H9 (cell line): ENCODE measurements at regions not wholly inside any gene's neighbourhood (a gene's known extent, or its start where the extent isn't known, plus 50 kb on each side); places are given as distances from the start of the nearest gene placed in this dataset.

Experiments
- DNase-seq: peaks from one replicate; pipeline ENCODE4 v3.0.0-alpha.2; 2017
- H2AFZ ChIP-seq: one replicate; pipeline ENCODE4 v1.6.1; 2013; ENCODE audit warnings: mild to moderate bottlenecking, low read length, control low read depth, moderate library complexity
- H2AK5ac ChIP-seq: 2 replicates; pipeline ENCODE4 v1.6.1; 2013; ENCODE audit warnings: low read length, control low read depth, mixed read lengths; ENCODE audit not compliant: insufficient read length
- H2BK120ac ChIP-seq: one replicate; pipeline ENCODE4 v1.6.1; 2013; ENCODE audit warnings: low read depth, mild to moderate bottlenecking, low read length, control low read depth, inconsistent platforms; ENCODE audit not compliant: poor library complexity, severe bottlenecking
- H2BK12ac ChIP-seq: 2 replicates; pipeline ENCODE4 v1.6.1; 2013; ENCODE audit warnings: low read length, control low read depth, mixed read lengths, low read depth; ENCODE audit not compliant: insufficient read length
- H2BK15ac ChIP-seq: 2 replicates; pipeline ENCODE4 v1.6.1; 2013; ENCODE audit warnings: low read depth, low read length, control low read depth
- H2BK20ac ChIP-seq: one replicate; pipeline ENCODE4 v1.6.1; 2013; ENCODE audit warnings: low read depth, mild to moderate bottlenecking, low read length, control low read depth, inconsistent platforms; ENCODE audit not compliant: poor library complexity, severe bottlenecking
- H2BK5ac ChIP-seq: 2 replicates; pipeline ENCODE4 v1.6.1; 2013; ENCODE audit warnings: low read length, control low read depth, mixed read lengths; ENCODE audit not compliant: insufficient read length
- H3K14ac ChIP-seq: 2 replicates; pipeline ENCODE4 v1.6.1; 2013; ENCODE audit warnings: low read length, control low read depth; ENCODE audit not compliant: insufficient read depth
- H3K18ac ChIP-seq: 2 replicates; pipeline ENCODE4 v1.6.1; 2013; ENCODE audit warnings: low read depth, mild to moderate bottlenecking, mixed read lengths, low read length, control low read depth; ENCODE audit not compliant: insufficient read length
- H3K23ac ChIP-seq: 2 replicates; pipeline ENCODE4 v1.6.1; 2013; ENCODE audit warnings: low read length, control low read depth, mixed read lengths, low read depth; ENCODE audit not compliant: insufficient read length
- H3K23me2 ChIP-seq: 2 replicates; pipeline ENCODE4 v1.6.1; 2013; ENCODE audit warnings: low read depth, mild to moderate bottlenecking, mixed read lengths, low read length, control low read depth; ENCODE audit not compliant: insufficient read length, poor library complexity, severe bottlenecking
- H3K27ac ChIP-seq: 2 replicates; pipeline ENCODE4 v1.5.1; 2013; ENCODE audit warnings: low read length, control low read depth, mixed read lengths, low read depth; ENCODE audit not compliant: insufficient read length
- H3K27me3 ChIP-seq: 2 replicates; pipeline ENCODE4 v1.6.1; 2013; ENCODE audit warnings: low read length, control low read depth, inconsistent platforms; ENCODE audit not compliant: insufficient read depth
- H3K4ac ChIP-seq: 2 replicates; pipeline ENCODE4 v1.6.1; 2013; ENCODE audit warnings: low read depth, mild to moderate bottlenecking, control low read depth, inconsistent platforms, low read length, moderate library complexity
- H3K4me1 ChIP-seq: 2 replicates; pipeline ENCODE4 v1.6.1; 2013; ENCODE audit warnings: low read length, control low read depth, inconsistent platforms; ENCODE audit not compliant: insufficient read depth
- H3K4me2 ChIP-seq: 2 replicates; pipeline ENCODE4 v1.6.1; 2013; ENCODE audit warnings: low read length, control low read depth, mixed read lengths; ENCODE audit not compliant: insufficient read length, insufficient read depth
- H3K56ac ChIP-seq: 2 replicates; pipeline ENCODE4 v1.6.1; 2013; ENCODE audit warnings: low read depth, mild to moderate bottlenecking, mixed read lengths, low read length, control low read depth; ENCODE audit not compliant: insufficient read length
- H3K79me1 ChIP-seq: 2 replicates; pipeline ENCODE4 v1.6.1; 2013; ENCODE audit warnings: low read depth, mild to moderate bottlenecking, moderate library complexity, low read length, control low read depth, inconsistent platforms; ENCODE audit not compliant: insufficient read depth, poor library complexity, severe bottlenecking
- H3K79me2 ChIP-seq: 2 replicates; pipeline ENCODE4 v1.6.1; 2013; ENCODE audit warnings: low read length, control low read depth, inconsistent platforms; ENCODE audit not compliant: insufficient read depth
- H3K9ac ChIP-seq: 2 replicates; pipeline ENCODE4 v1.6.1; 2013; ENCODE audit warnings: low read length, control low read depth, mixed read lengths; ENCODE audit not compliant: insufficient read length; ENCODE audit errors: extremely low read depth
- H3K9me3 ChIP-seq: one replicate; pipeline ENCODE4 v1.6.1; 2013; ENCODE audit warnings: low read depth, low read length, inconsistent platforms; ENCODE audit not compliant: control insufficient read depth
- H3T11ph ChIP-seq: one replicate; pipeline ENCODE4 v1.6.1; 2013; ENCODE audit warnings: mild to moderate bottlenecking, low read length, control low read depth, inconsistent platforms
- H4K20me1 ChIP-seq: one replicate; pipeline ENCODE4 v1.6.1; 2013; ENCODE audit not compliant: control insufficient read depth, insufficient read length, insufficient read depth
- H4K5ac ChIP-seq: 2 replicates; pipeline ENCODE4 v1.6.1; 2013; ENCODE audit warnings: low read depth, mild to moderate bottlenecking, mixed read lengths, low read length, control low read depth; ENCODE audit not compliant: insufficient read length
- H4K8ac ChIP-seq: replicated peaks from 2 replicates; pipeline ENCODE4 v1.6.1; 2013; ENCODE audit warnings: low read length, control low read depth, mixed read lengths, low read depth; ENCODE audit not compliant: insufficient read length
- H4K91ac ChIP-seq: 2 replicates; pipeline ENCODE4 v1.6.1; 2013; ENCODE audit warnings: low read depth, mild to moderate bottlenecking, moderate library complexity, mixed read lengths, low read length, control low read depth; ENCODE audit not compliant: insufficient read length
- H3K27ac Mint-ChIP-seq, 3 experiments: 2 replicates in 2 of 3; 3 replicates in 1 of 3; pipeline ENCODE4 v1.8.0; 2020 to 2021; ENCODE audit warnings: mixed read lengths in 3 of 3, mild to moderate bottlenecking in 1 of 3, moderate library complexity in 1 of 3
- H3K27me3 Mint-ChIP-seq: 2 replicates; pipeline ENCODE4 v1.8.0; 2021; ENCODE audit warnings: low read depth, mild to moderate bottlenecking, moderate library complexity, mixed read lengths
- H3K36me3 Mint-ChIP-seq, 3 experiments: 2 replicates in 2 of 3; 3 replicates in 1 of 3; pipeline ENCODE4 v1.8.0; 2020 to 2021; ENCODE audit warnings: low read depth in 3 of 3, mixed read lengths in 3 of 3; ENCODE audit not compliant: insufficient read depth in 1 of 3
- H3K4me1 Mint-ChIP-seq, 2 experiments: 2 replicates each; pipeline ENCODE4 v1.8.0; 2020; ENCODE audit warnings: mixed read lengths in 2 of 2
- H3K4me3 Mint-ChIP-seq, 2 experiments: 2 replicates in 1 of 2; 3 replicates in 1 of 2; pipeline ENCODE4 v1.8.0; 2020 to 2021; ENCODE audit warnings: mild to moderate bottlenecking in 2 of 2, mixed read lengths in 2 of 2, moderate library complexity in 1 of 2
- H3K9me3 Mint-ChIP-seq, 2 experiments: 2 replicates in 1 of 2; 3 replicates in 1 of 2; pipeline ENCODE4 v1.8.0; 2020; ENCODE audit warnings: mild to moderate bottlenecking in 2 of 2, mixed read lengths in 2 of 2, moderate library complexity in 1 of 2
- WGBS: extraction: QIAGEN DNeasy Blood & Tissue Kit; methylation state at CpG from one replicate; pipeline ENCODE4 v1.1.7; 2013; ENCODE audit warnings: missing lambda C conversion rate, low lambda C conversion rate, mixed read lengths; ENCODE audit not compliant: insufficient read length; ENCODE audit errors: extremely low coverage; 5-methylcytosine and 5-hydroxymethylcytosine counted together
- TF ChIP-seq, protein P1 (sequence below): fragments of 200-600 bp; sonication (generic); conservative IDR thresholded peaks from 3 replicates; pipeline ENCODE4 v1.8.0; 2021; ENCODE audit warnings: antibody characterized with exemption, mild to moderate bottlenecking

DNA sequence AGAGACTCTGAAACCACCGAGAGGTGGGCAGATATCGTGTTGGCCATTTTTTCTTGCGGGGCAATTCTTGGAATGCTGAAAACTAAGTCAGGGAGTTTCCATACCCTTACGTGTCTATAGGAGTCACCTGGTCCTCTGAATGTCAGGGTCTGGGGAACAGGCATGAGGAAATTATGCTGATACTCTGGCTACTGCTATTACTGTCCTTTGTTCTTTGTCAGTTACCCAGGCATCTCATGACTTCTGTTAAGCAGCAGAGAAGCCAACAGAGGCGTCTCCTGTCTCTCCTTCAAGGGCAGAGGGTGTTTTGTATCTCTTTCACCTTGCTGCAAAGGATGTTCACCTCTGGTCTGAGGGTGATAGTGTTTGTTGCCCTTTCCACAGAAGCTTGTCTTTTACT is 559.5 kb upstream of the CCDC54 start:
- Histone ChIP-seq H2AFZ (no peak overlapping the region), H3K23ac (no peak overlapping the region), H3K4ac (no peak overlapping the region), H2AK5ac (no peak overlapping the region), H3K9me3 (no peaks in the 10 kb centered on the region), H4K20me1 (no peaks in the 10 kb centered on the region), H3T11ph (no peak overlapping the region), H3K56ac (no peak overlapping the region), H2BK20ac (no peak overlapping the region), H3K4me2 (no peak overlapping the region), H4K5ac (no peak overlapping the region), H3K4me1 (no peaks in the 10 kb centered on the region), H3K18ac (no peak overlapping the region), H3K23me2 (no peaks in the 10 kb centered on the region), H4K91ac (no peak overlapping the region), H2BK15ac (no peak overlapping the region), H4K8ac (no peak overlapping the region), H3K79me2 (no peaks in the 10 kb centered on the region), H3K27ac (no peak overlapping the region), H2BK120ac (no peak overlapping the region), H3K79me1 (no peaks in the 10 kb centered on the region), H2BK12ac (peak overlapping the region; percentile 15), H2BK5ac (no peak overlapping the region), H3K14ac (no peak overlapping the region), H3K27me3 (no peaks in the 10 kb centered on the region), H3K9ac (no peak overlapping the region)
- Mint-ChIP-seq H3K36me3 (peaks cover 5 to 16% (median 14%) of the 10 kb centered on the region in 3 experiments), H3K4me3 (no peak overlapping the region), H3K4me1 (peaks cover 17 to 19% of the 10 kb centered on the region in 2 experiments), H3K27ac (peak overlapping the region in 2 of 3 experiments; percentile 29 to 66; a peak in 4 of 7 replicates), H3K9me3 (peaks cover 2 to 3% of the 10 kb centered on the region in 2 experiments; a peak in 2 of 5 replicates), H3K27me3 (0 out of 2 replicates have a peak, but pooled peaks cover 2% of the 10 kb centered on the region)
- TF ChIP-seq, protein P1, sequence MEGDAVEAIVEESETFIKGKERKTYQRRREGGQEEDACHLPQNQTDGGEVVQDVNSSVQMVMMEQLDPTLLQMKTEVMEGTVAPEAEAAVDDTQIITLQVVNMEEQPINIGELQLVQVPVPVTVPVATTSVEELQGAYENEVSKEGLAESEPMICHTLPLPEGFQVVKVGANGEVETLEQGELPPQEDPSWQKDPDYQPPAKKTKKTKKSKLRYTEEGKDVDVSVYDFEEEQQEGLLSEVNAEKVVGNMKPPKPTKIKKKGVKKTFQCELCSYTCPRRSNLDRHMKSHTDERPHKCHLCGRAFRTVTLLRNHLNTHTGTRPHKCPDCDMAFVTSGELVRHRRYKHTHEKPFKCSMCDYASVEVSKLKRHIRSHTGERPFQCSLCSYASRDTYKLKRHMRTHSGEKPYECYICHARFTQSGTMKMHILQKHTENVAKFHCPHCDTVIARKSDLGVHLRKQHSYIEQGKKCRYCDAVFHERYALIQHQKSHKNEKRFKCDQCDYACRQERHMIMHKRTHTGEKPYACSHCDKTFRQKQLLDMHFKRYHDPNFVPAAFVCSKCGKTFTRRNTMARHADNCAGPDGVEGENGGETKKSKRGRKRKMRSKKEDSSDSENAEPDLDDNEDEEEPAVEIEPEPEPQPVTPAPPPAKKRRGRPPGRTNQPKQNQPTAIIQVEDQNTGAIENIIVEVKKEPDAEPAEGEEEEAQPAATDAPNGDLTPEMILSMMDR, result no peak
- no peak for DNase-seq
- no CpG with 5 or more reads among the region's 5 CpGs for WGBS
